Prostate gland (tissue), 2 donors: ENCODE measurements at regions not wholly inside any gene's neighbourhood (a gene's known extent, or its start where the extent isn't known, plus 50 kb on each side); places are given as distances from the start of the nearest gene placed in this dataset.

Experiments used
- POLR2AphosphoS5 ChIP-seq: sonication (generic); formaldehyde crosslinking; IDR thresholded peaks from one replicate; pipeline ENCODE4 v1.6.1; 2017; ENCODE audit warnings: antibody characterized with exemption
- TF ChIP-seq, protein P1 (sequence below), 4 experiments: fragments of 200-600 bp in 2 of 4; fragments of 450-650 bp in 2 of 4; sonication (generic) in 2 of 4; IDR thresholded peaks; 1 replicate in 3 of 4; 2 replicates in 1 of 4; pipeline ENCODE4 v1.5.1; 2016 to 2019; ENCODE audit warnings: antibody characterized with exemption in 4 of 4, mild to moderate bottlenecking in 2 of 4, moderate library complexity in 2 of 4

DNA sequence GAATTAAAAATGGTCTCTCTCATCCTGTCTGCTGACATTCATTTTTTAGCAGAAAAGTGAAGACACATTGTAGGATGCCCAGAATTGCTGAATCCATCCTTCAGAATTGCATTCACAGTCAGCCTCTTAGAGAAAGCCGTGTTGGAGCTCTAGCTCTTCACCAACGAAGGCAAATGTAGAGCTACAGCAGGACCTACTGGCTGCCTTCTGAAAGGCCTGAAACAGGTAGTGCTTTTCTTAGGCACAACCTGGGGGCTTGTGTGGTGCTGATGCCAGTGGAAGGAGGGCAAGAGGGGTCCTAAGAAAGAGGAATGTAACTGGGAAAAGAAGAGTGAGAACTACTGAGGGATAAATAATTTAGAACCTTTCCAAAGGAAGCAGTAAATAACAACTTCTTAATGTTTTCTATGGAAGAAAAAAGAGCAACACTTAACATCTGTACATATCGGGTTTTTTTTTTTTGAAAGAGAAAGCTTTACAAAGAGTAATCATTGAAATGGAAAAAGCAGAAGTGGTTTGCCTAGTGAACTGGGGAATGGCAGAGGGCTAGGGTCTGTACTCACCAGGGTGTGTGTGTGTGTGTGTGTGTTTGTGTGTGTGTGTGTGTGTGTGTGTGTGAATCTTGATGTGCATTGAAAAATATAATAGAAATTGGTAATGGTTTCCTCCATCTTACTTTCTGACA lies 297.8 kb downstream of the SATB1 start:
- TF ChIP-seq, protein P1, sequence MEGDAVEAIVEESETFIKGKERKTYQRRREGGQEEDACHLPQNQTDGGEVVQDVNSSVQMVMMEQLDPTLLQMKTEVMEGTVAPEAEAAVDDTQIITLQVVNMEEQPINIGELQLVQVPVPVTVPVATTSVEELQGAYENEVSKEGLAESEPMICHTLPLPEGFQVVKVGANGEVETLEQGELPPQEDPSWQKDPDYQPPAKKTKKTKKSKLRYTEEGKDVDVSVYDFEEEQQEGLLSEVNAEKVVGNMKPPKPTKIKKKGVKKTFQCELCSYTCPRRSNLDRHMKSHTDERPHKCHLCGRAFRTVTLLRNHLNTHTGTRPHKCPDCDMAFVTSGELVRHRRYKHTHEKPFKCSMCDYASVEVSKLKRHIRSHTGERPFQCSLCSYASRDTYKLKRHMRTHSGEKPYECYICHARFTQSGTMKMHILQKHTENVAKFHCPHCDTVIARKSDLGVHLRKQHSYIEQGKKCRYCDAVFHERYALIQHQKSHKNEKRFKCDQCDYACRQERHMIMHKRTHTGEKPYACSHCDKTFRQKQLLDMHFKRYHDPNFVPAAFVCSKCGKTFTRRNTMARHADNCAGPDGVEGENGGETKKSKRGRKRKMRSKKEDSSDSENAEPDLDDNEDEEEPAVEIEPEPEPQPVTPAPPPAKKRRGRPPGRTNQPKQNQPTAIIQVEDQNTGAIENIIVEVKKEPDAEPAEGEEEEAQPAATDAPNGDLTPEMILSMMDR (IDR thresholded peaks at IDR 0.05): no peak
- TF ChIP-seq POLR2AphosphoS5: no peak
